GM21526 (cell line): ENCODE measurements at regions not wholly inside any gene's neighbourhood (a gene's known extent, or its start where the extent isn't known, plus 50 kb on each side); places are given as distances from the start of the nearest gene placed in this dataset.
"Not testable (repeated sequence)": the region's sequence is repeated elsewhere in the genome, so short reads cannot be mapped to it uniquely, and the experiment has no call there.

Experiments
- ATAC-seq: cut with Tn5 transposase; IDR thresholded peaks from one replicate; pipeline ENCODE4 v1.9.1; 2021; ENCODE audit warnings: moderate library complexity; ENCODE audit not compliant: unreplicated experiment, low FRiP score

DNA sequence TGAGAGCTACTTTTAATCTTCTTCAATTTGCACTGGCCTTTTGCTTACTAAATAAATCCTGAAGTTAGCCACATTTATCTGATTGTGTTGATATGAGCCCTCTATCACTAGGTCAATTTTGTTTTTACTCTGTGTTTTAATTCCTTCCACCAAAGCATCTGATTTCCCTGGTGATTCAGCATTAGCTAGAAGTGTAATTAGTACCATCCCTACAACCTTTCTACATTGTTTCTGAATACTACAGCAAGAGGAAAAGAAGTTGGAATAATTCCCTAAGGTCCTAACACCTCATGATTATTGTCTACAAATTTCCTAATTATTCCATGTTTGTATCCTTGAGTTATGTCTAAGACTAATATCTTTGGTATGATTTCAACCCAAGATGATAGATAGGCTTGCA is 1093.6 kb downstream of the SUCLG1 start:
- ATAC-seq, result no peak

DNA sequence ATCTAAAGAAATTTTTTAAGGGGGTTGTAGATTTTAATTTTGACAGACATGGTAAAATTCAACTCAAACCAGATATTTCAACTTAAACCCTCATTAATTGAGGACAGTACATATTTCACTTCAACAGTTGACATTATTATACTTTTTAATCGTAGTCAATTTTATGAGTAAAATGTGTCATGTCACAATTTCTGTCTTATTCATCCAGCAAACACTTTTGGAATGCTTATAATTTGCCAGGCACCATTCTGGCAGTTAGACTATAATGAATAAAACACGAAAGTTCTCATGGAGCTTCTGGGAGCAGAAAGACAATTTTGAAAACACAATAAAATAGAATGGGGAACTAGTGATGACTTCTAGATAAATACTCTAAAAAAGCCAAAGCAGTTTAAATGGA is 1094.8 kb downstream of the SUCLG1 start:
- ATAC-seq, result no peak

DNA sequence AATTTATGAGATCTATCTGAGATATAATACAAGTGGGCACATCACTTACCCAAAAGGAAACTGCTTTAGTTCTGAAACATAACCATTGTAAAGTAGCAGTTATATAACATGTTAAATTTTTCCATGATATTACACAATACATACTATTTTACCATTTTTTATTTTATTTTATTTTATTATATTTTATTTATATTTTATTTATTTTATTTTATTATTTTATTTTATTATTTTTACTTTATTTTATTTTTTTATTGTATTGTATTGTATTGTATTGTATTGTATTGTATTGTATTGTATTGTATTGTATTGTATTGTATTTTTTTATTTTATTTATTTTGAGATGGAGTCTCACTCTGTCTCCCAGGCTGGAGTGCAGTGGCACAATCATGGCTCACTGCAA is 1095.9 kb downstream of the SUCLG1 start:
- ATAC-seq, result not testable (repeated sequence)

DNA sequence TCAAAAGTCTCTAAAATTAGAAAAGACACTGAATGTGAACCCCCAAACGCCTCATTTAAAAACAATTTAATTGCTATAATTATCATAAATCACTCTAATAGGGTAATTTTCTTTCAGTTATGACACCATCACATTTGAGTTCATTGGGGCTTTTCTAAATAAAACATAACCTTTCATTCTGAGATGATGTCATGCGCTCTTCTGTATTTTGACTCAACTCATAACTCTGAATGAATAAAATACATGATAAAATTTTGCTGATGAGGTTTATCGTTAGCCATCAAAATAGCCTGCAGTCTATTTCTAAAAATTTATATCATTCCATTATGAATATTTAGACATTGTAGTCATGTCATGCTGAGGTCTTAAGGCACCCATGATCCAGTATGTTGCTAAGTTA is 1099.7 kb downstream of the SUCLG1 start:
- ATAC-seq, result no peak

DNA sequence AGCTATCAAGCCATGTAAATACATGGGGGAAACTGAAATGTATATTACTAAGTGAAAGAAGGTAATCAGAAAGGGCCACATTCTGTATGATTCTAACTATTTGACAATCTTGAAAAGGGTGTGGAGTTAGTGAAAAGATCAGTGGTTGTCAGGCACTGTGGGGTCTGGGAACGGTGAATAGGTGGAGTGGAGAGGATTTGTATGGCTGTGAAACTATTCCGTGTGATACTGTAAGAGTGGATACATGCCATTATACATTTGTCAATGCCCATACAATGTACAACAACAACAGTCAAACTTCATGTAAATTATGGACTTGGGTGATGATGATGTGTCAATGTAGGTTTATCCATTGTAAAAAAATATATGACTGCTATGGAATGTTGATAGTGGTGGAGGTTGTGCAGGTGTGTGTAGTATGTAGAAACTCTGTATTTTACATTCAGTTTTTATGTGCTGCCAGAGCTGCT is 1116.2 kb downstream of the SUCLG1 start:
- no peak for ATAC-seq

DNA sequence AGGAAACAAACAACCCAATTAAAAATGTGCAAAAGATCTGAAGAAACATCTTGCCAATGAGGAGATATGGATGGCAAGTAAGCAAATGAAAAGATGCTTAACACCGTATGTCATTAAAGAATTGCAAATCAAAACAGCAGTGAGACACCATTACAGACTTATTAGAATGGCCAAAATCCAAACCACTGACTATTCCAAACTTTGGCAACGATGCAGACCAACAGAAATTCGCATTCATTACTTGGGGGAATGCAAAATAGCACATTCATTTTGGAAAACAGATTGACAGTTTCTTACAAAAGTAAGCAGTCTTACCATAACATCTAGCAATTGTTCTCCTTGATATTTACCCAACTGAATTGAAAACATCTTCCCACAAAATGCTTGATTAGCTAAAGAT is 1118.7 kb downstream of the SUCLG1 start:
- ATAC-seq, result no peak

DNA sequence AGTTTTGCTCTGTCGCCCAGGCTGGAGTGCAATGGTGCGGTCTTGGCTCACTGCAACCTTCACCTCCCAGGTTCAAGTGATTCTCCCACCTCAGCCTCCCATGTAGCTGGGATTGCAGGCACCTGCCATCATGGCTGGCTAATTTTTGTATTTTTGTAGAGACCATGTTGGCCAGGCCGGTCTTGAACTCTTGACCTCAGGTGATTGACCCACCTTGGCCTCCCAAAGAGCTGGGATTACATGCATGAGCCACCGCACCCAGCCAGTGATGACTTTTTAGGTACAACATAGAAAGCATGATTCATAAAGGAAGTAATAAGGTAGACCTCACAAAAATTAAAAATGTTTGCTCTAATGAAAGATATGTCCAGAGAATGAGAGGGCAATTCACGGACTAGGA is 1119.1 kb downstream of the SUCLG1 start:
- ATAC-seq, result not testable (repeated sequence)

DNA sequence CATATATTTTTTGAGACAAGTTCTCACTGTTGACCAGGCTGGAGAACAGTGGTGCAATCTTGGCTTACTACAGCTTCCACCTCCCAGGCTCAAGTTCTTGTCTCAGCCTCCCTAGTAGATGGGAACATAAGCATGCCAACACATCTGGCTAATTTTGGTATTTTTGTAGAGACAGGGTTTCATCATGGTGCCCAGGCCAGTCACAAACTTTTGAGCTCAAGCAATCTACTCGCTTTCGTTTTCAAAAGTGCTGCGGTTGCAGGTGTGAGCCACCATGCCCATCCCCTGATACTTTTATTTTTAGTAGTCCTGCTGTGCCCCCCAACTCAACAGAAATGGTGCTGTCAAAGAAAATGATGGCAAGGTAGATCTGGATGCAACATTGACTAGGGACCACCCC is 1127.3 kb downstream of the SUCLG1 start:
- no peak for ATAC-seq

DNA sequence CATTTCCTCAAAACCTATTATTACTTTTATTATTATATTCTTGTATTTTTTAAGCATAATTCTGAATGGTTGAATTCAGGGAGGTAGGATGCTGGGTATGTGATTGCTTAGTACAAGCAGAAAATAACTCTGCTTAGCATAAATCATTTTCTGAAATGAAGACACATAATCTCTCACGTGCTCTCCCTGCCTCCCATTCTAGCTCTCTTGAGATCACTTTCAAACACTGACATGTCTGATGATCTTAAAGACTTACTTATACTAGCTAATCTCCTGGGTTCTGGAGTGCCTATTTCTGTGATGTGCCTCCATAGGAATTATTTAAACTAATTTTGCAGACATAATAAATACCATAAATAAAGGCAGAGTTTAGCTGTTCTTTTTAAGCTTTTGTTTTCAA is 1136.0 kb downstream of the SUCLG1 start:
- ATAC-seq, result no peak

DNA sequence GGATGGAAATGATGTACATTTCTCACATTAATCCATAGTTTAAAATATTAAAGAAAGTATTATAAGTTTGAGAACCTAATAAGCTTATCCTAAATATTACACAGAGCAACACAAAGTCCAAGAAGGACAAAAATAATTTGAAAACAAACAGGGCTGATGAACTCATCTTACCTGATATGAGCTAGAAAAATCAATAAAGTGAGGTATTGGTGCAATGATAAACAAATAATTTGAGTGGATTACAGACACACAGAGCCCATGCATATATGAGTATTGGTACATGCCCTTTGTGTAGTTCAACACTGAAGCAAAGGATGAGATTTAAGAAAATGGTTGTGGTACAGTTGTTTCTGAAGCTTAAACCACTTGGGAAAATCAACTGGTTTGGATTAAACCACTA is 1139.0 kb downstream of the SUCLG1 start:
- no peak for ATAC-seq

DNA sequence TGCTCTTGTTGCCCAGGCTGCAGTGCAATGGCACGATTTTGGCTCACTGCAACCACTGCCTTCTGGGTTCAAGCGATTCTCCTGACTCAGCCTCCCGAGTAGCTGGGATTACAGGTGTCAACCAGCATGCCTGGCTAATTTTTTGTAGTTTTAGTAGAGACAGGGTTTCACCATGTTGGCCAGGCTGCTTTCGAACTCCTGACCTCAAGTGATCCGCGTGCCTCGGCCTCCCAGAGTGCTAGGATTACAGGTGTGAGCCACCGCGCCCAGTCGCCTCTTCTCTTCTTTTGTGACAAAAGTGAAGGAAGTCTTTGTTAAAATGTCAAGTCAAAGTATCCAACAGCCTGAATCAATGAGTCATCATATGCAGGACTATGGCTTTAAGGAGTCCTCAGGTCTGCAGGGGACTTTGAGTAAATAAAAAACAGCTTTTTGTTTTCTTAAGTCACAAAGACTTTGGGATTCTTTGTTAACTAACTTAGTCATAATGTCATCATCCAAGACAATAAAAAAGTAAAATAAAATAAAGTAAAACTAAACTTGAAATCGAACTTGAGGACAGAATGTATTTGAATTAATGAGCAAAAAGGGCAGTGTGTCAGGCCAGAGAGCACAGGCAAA is 1153.2 kb downstream of the SUCLG1 start:
- no peak for ATAC-seq

DNA sequence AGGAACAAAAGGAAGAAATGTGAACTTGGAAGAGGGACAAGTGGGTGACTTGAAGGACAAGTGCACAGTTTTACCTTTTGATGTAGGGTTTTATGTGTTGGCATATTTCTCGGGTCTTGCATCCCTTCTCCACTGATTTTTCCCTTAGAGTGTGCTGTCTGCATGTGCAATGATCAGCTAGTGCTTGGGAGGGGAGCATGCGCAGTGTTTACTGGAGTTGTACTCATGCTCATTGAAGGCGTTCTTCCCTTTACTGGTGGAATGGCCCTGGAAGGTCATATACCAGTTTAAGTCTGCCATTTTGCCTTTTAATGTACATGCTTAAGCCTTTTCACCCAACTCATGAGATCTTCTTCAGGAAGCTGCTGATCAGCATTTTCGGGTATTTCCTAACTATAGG is 1168.0 kb downstream of the SUCLG1 start:
- no peak for ATAC-seq

DNA sequence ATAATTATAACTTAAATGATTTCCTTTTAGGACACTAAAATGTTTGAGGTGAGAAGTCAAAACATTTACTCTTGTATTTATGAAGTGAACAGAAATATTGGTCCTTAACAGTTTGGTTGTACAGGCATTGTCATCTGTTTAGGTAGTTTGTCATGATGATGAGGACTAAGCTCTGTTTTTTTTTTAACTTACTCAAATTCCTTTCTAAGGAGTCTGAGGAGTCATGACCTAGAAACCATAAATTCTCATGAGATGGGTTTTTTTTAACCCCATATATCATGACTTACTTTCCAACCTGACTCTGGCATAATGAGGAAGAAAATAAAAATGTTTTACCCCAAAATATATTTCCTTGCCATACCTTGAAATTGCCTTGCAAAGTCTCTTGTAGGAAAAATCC is 1176.2 kb downstream of the SUCLG1 start:
- ATAC-seq, result no peak

DNA sequence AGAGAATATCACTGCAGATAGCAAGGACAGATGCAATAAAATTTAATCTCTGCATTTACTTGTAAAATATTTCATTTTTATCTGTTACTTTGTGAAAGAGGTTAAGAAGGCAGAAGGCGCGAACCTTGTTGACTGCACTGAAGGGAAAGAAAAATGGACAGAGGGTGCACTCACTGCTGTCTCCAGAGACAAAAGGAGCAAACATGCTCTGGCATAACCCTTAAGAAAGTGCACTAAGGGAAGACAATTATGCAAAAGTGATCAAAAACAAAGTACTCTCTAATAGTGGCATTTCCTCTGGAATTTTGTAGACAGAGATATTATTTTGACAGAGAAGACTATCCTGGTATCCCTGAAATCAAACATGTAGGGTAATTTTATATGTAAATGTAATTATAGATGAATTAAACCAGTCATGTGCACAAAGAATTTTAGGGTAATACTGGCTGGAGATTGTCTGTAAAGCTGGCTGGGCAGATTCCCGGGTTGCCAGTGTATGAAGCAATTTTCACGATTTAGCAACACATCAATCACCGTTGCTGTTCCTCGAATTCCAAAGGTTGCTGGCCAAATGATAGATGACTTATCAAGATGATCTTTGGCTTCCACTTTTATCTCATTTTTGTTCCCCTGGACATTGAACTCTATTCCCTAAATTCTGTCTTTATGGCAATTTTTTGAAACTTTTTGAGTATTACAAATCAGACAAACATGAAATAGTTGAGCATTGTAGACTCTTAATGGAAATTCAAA is 1176.9 kb downstream of the SUCLG1 start:
- no peak for ATAC-seq

DNA sequence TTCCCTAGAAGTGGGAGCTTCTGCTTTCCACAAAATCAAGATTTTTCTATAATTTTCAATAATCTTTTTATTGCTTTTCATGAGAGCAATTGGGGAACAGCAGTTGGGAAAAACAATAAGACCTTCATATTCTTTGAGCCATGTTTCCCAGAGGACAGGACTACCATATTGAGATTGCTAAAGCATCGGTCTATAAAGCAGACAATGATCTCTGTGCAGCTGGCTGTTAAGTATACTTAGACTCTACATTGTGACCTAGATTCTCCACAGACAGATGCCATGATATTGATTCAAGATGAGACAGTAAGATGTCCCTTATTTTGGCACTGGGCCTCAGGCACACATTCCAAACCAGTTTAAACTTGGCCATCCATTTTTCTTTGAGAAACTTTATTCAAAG is 1178.7 kb downstream of the SUCLG1 start:
- ATAC-seq, result no peak

DNA sequence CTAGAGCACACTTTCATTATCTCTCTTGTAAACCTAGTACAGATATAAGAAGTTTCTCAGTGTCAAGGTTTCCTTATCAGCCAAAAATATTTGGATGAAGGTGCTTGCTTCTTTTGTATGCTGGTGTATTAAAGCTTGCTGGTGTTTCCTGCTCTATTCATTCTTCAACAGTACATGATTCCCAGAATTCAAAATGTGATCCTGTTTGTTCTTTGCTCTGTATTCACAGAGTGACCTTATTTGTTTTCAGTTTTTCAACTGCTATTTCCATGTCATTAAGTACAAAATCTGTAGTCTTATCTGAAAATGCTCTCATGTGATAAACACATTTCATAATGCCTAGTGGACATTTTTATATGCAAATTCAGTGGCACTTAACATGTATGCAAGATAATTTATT is 1185.8 kb downstream of the SUCLG1 start:
- ATAC-seq, result no peak

DNA sequence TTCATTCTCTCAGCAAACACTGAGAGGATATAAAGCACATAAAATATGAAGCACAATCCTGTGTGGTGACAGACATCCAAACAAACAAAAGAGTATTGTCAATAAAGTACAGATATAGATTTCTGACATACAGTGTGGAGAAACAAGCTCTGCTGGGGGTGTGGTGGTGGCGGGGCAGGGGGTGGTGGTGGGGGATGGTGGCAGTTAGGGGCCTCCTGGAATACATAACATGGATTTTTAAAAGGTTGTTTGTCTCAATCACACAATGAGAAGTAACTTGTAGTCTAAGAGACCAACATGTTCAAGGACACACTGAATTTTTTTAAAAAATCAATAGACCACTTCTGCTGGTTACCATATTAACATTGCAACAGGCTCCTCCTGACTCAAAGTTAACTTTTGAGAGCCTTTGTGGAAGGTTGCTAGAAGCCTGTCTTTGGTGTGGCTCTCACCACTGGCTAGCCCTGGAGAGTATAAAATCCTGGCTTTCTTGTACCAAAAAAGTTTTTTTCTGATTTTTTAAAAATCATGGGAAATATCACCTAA is 1197.4 kb downstream of the SUCLG1 start:
- ATAC-seq, result no peak

DNA sequence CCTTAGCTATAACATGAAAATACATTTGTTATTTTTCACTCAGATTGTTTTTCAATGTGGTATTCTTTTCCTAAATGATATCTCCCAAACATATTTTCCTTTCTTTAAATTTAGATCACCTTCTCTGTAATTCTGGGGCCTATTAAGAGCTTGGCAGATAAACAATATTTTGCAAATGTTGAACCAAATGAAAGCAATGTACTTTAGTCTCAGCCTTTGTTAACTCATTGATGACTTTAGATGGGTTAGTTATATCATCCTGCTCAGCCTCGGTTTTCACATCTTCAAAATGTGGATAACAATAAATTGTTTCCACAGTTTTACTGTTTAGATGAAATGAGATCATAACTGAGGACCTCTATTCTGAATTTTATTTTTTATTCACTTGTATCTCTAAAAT is 1205.2 kb downstream of the SUCLG1 start:
- no peak for ATAC-seq

DNA sequence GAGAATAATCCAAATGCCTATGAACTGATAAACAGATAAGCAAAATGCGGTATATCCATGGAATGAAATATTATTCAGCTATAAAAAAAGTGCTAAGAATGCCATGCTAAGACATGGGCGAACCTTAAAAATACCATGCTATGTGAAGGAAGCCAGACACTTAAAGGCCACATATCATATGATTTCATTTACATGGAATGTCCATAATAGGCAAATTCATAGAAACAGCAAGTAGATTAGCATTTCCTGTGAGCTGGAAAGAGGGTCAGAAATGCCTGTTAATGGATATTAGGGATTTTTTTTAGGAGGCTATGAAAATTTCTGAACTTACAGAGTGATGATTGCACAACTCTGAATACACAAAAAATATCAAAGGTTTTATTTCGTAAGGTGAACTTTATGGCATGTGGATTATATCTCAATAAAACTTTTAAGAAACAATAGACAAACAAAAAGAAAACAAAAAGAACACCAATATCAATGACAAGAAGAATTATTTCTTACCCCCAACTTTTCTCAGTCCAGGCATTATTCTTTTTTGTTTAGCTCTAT is 1207.7 kb downstream of the SUCLG1 start:
- no peak for ATAC-seq

DNA sequence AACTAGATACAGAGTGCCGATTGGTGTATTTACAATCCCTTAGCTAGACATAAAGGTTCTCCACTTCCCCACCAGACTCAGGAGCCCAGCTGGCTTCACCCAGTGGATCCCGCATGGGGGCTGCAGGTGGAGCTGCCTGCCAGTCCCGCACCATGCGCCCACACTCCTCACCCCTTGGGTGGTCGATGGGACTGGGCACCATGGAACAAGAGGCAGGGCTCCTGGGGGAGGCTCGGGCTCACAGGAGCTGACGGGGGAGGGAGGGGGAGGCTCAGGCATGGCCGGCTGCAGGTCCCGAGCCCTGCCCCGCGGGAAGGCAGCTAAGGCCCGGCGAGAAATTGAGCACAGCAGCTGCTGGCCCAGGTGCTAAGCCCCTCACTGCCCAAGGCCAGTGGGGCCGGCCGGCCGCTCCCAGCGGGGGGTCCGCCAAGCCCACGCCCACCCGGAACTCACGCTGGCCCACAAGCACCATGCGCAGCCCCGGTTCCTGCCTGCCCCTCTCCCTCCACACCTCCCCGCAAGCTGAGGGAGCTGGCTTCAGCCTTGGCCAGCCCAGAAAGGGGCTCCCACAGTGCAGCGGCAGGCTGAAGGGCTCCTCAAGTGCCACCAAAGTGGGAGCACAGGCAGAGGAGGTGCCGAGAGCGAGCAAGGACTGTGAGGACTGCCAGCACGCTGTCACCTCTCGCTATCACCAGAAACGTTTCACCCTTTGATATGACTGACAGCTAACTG is 1213.1 kb downstream of the SUCLG1 start:
- ATAC-seq, result not testable (repeated sequence)

DNA sequence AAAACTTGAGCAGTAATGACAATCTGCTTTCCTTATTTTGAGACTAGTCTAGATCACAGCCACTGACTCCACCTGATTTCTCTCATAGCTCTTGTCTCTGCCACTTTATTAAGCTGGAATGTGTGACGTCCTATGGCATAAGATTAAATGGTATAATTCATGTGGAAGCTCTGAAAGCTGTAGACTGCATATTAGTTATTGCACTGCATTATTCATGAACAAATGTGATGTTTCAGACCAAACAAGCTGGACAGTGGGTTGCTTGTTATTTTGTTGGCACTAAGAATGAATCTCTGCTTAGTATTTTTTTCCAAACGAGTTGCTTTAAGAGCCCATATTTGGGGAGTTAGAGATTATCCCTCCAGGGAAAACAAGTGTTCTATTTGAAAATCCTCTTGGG is 1218.5 kb downstream of the SUCLG1 start:
- ATAC-seq, result no peak
